ENCODE measurements at regions not wholly inside any gene's neighbourhood (a gene's known extent, or its start where the extent isn't known, plus 50 kb on each side); places are given as distances from the start of the nearest gene placed in this dataset.

DNA sequence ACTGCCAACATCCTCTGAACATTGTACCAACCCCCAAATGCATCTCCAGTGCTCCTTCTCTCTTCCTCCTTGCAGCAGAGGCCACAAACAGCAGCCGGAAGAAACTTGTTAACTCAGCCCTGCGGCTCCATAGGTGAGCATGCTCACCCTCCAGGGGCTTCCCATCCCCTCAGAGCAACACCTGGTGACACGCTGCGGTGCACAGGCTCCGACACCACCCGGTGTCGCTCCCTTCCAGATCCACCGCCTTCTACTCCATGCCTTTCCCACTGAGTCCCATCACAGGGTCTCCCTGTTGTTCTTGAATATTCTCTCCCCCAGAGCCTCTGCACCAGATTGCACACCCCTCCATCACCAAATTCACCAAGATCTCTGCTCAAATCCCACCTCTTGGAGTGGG, 171.5 kb upstream of the FHL2 start:
- no peak for DNase-seq (ENCODE audit: low spot score)

DNA sequence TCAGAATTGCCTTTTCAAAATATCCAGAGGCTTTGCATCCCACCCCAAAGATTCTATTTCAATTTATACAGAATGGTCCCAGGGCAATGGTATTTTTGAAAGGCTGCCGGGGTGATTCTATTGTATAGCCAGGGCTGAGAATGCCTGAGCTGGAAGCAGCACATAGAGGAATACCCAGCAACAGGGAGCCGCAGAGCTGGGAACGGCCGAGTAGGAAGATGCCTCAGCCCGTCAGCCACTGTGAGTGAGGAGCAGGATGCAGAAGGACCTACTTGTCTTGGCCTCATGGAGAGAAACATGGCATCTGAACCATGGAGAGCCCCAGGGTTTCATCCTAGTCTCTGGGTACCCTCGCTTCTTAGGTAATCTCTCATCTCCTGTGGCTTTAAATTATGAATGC, 170.8 kb upstream of the FHL2 start:
- no peak for DNase-seq (ENCODE audit: low spot score)

DNA sequence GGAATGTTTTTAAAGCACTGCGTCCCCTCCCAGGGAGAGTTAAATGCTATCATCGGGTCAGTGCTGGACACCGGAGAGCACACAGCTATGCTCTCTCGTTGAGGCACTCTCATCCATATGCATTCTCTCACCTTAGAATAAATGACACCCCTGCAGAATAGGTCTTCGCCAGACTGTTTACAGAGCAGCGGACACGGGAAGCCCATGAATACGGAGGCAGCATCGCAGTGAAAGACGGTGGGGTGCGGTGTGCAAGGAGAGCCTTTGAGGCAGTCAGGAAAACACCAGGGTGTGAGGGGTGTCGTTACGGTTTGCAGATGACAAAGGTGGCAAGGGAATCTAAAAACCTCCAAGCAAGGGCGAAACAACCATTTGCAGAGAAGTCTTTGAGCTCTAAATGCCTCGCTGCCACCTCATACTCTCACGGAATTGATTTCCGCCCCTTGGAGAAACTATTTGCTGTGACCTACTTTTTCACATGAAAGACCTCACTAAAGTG, 169.2 kb upstream of the FHL2 start:
- no peak for DNase-seq (ENCODE audit: low spot score)

- DNase-seq (ENCODE audit: low spot score): no peak
These were observed 164.3 kb upstream of the FHL2 start for GRCh38 chr2:105563000-105563719.

DNA sequence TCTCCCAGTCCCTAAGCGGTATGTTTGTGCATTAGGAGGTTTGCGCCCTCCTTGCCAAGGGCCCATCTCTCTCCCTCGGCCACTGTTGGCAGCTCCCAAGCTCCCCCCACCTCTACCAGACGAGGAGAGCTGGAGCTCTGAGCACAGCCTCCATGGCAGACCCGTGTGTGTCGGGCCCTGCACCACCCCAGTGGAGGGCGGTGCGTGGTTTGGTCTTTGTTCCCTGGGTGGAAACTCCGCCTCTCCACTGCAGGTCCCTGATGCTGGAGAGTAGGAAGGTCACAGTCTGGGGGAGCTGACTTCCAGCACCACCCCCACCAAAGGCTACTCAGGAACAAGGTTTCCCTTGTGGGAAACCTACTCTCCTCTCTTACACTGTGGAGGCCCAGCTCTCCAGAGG, 162.6 kb upstream of the FHL2 start:
- DNase-seq (ENCODE audit: low spot score): no peak

DNA sequence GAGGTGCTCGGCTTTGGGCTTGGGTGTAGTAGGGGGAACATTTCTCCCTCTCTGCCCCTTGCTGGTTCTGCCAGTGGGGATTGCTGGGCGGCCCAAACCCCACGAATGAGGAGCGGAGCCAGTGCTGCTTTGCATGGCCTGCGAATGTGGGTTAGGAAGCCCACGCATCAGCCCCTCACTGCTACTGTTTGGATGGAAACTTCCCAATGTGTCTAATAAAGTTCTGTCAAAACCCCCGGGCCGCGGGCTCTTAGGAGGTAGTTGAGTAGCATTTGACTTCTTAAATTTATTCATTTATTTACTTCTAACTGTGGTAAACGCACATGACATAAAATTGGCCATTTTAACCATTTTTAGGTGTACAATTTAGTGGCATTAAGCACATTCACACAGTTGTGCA, 161.3 kb upstream of the FHL2 start:
- no peak for DNase-seq (ENCODE audit: low spot score)

GRCh38 chr2:105557021-105557920, 158.4 kb upstream of the FHL2 start:
- DNase-seq (ENCODE audit: low spot score): no peak

- no peak for DNase-seq (ENCODE audit: low spot score)
These were observed 157.5 kb upstream of the FHL2 start for GRCh38 chr2:105556366-105556765.

DNA sequence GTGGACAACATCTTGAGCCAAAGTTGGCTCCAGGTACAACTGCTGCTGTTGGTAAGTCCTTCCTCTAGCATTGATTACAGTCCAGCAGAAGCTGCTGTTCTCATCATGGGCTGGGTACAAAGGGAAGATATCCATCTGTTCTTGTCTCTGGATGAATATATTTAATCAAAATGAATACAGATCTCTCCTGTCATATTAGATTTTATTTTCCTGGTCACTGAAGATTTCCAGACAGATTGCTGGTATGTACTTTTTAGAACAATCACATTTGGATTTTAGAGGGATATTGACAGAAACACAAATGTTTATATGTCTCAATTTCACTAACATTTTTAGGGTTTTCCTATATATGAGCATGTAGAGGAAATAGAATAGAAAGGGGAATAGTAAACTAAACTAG, 155.4 kb upstream of the FHL2 start:
- no peak for DNase-seq (ENCODE audit: low spot score)

DNA sequence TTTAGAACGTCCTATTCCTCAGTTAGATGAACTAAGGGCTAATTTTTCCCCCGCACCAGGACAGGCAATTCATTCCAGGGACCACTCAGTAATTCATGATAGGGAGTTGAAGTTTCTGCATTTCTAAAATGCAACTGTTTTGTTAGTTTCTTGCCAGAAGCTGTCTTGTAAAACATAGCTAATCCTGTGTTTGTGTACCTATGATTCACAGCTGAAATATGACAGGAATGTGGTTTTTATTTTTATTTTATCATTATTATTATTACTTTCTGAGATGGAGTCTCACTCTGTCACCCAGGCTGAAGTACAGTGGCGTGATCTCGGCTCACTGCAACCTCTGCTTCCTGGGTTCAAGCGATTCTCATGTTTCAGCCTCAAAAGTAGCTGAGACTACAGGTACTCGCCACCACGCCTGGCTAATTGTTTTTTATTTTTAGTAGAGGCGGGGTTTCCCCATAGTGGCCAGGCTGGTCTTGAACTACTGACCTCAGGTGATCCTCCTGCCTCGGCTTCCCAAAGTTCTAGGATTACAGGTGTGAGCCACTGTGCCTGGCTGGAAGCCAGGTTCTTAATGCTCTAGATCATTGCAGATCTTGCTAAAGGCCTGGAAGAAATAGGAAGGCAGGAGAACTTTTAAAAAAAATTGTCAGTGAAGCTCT, 154.8 kb upstream of the FHL2 start:
- no peak for DNase-seq (ENCODE audit: low spot score)

GRCh38 chr2:105546628-105546974, 147.8 kb upstream of the FHL2 start:
- no peak for DNase-seq (ENCODE audit: low spot score)

GRCh38 chr2:105545730-105546627, 147.1 kb upstream of the FHL2 start:
- DNase-seq (ENCODE audit: low spot score): no peak

GRCh38 chr2:105544591-105545377, 145.9 kb upstream of the FHL2 start:
- no peak for DNase-seq (ENCODE audit: low spot score)

GRCh38 chr2:105541189-105542050, 142.6 kb upstream of the FHL2 start:
- DNase-seq (ENCODE audit: low spot score): no peak

GRCh38 chr2:105540642-105541041, 141.8 kb upstream of the FHL2 start:
- no peak for DNase-seq (ENCODE audit: low spot score)

GRCh38 chr2:105539331-105539730, 140.5 kb upstream of the FHL2 start:
- no peak for DNase-seq (ENCODE audit: low spot score)

DNA sequence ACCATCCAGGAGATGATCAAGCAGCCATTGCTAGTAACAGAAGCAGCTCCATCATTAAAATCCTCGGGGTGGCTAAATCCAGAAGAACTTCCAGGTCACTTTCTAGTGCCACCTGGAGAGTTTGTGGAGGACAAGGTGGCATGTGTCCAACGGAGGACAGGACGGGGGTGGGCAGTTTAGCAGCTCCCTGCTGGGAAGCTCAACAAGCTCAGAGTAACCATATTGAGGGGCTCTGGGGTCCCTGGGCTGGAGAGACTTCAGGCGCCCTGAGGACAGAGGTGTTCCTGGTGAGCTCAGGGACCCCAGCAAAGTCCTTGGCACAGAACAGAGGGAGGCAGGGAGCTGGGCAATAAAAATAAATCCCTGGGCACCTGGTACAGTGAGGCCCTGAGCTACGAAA, 140.0 kb upstream of the FHL2 start:
- DNase-seq (ENCODE audit: low spot score): no peak

GRCh38 chr2:105537920-105538319, 139.1 kb upstream of the FHL2 start:
- DNase-seq (ENCODE audit: low spot score): no peak

- DNase-seq (ENCODE audit: low spot score): no peak
These were observed 138.6 kb upstream of the FHL2 start for GRCh38 chr2:105537466-105537865.

DNA sequence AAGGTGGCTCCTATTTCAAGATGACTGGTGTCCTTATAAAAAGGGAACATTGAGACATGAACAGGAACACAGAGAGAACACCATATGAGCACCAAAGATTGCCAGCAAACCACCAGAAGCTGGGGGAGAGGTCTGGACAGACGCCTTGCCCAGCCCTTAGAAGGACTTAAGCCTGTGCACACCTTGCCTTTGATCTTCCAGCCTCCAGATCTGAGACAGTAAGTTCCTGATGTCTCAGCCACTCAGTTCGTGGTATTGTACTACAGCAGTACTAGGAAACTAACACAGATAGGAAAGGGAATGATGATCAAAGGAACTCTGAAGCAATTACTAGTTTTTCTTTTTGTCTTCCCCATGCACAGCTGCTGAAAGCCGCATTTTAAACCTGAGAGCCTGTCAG, 137.3 kb upstream of the FHL2 start:
- DNase-seq (ENCODE audit: low spot score): no peak

All from left forelimb (tissue), 1 donor.